HG03045 (cell line): ENCODE measurements at regions not wholly inside any gene's neighbourhood (a gene's known extent, or its start where the extent isn't known, plus 50 kb on each side); places are given as distances from the start of the nearest gene placed in this dataset.
"Not testable (repeated sequence)": the region's sequence is repeated elsewhere in the genome, so short reads cannot be mapped to it uniquely, and the experiment has no call there.

Experiments
- ATAC-seq: cut with Tn5 transposase; IDR thresholded peaks from one replicate; pipeline ENCODE4 v1.9.1; 2021; ENCODE audit warnings: mild to moderate bottlenecking, moderate library complexity; ENCODE audit not compliant: unreplicated experiment

DNA sequence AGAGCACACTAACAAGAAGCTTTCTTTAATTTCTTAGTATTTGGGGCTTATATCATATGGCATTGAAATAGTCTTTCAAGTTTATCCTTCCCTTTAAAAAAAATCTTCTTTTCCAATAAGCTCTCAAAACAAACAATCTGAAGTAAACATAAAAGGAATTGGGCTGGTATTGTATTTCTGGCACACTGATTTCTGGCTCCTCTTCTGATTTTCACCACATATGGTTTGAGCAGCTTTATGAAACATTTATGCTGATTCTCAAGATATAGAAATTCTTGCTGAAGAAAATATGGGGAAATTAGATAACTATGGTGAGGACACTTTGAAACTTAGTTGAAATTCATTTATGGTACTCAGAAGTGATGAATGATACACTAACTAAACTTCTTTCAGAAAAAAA, 467.2 kb downstream of the TFAP2B start:
- ATAC-seq, result no peak

DNA sequence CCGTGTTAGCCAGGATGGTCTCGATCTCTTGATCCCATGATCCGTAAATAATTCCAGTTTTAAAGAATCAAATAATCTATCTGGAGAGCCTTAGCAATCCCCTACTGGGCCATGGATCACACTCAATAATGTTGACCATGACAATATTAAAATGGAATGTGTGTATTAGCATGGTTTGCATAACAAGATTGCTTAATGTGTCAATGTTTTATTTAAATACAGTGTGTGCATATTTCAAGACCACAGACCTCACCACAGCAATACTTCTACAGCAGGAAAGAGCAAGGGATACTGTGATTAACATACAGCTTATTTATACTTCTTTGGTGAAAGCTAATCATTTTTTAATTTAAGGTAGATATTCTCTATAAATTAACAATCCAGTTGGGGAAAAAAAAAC, 470.4 kb downstream of the TFAP2B start:
- no peak for ATAC-seq

DNA sequence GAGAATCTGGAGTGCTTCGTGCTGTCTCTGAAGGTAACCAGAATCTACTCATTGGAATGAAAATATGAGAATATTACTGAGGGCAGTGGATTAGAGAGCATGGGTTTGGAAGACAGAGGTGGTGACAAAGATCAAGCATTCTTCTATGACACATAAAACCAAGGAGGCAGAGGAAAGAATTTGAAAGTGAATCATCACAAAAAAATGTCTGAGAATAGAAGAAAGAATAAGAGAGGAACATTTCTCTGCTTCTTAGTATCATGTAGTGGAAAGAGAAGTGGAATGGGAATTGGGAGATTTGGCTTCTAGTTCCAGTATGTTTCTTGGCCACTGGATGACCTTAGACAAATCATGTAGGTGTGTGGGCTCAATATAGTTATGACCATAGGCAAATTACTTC, 474.0 kb downstream of the TFAP2B start:
- no peak for ATAC-seq

DNA sequence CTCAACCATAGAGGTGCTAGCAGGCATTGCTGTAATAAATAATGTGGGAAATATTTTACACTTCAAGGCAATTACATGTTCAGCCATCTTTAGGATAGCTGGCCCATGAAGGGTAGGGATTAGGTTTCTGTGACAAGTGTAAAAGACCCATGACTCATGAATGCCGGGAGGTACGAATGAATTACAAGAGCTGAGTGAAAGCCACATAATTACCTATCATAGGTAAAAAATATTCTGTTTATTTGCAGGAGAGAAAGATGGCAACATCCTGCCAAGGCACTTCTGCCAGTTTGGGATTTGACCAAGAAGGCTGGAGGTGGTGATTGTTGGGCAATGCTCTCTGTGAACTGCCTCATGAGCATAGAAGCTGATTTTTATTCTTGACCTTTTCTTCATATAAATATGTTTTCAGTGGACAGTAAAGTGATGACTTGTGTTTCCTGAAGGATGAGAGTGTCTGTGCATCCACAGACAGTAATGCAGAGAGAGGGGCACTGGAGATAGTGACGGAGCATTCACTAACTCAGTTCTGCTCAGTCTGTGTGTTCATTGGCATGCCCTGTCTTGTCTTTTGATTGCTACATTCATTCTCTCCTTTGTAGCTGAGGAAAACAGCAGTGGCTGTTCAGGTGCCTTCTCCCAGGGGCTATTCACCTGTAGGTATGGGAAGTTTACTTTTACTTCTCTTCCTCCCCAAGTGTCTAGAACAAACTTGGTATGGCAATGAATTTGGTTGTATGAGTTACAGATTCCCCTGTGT, 481.1 kb downstream of the TFAP2B start:
- ATAC-seq, result no peak

DNA sequence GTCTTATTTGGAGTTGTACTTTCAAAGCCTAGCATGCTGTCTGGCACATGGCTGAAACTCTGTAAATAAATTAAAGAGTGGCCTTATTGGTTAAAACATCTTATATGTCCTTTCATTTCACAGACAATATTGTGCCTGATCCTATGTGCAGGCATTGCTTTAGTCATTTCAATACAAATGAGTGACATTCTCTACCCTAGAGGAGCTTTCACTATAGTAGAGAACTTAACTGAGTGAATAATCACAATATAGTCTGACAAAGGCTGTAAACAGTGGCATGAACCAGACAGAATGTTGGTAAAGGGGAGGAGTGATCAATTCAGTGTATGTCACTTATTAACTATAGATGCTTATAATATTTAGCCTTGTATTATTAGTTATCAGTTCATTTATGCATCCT, 481.8 kb downstream of the TFAP2B start:
- ATAC-seq, result no peak

DNA sequence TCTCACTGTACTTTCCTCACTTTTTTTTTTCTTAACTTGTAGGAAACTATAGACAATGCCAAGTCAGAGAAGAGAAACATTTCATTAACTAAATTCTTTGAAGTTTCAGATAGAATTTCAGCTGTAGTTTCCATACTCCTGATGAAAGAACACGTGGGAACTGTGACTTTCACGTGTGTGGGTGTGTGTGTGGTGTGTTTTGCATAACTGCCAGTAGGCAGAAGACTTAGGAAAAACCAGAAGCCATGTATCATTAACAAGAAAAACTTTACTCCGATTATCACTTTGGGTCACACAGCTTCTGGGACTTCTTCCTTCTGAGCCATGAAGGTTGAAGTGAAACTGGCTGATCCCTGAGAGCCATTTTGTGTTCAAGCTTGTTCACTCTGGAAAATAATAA, 483.3 kb downstream of the TFAP2B start:
- peak; percentile 52 for ATAC-seq

DNA sequence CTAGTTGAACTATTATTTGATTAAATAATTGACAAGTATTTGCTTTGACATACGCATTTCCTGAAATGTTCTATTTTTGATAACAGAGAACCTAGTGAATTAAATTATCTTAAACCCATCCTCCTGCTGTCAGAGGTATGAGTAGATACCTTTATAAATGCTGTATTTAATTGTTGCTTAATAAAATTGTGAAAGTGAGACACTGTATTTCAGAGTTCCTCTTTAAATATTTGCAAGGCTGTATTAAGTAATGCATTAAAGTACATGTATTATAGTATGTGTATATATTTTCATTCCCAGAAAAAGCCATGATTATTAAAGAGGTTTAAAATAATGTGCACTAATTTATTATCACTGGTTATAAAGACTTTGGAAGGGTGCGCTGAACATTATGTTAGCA, 483.8 kb downstream of the TFAP2B start:
- ATAC-seq, result no peak

DNA sequence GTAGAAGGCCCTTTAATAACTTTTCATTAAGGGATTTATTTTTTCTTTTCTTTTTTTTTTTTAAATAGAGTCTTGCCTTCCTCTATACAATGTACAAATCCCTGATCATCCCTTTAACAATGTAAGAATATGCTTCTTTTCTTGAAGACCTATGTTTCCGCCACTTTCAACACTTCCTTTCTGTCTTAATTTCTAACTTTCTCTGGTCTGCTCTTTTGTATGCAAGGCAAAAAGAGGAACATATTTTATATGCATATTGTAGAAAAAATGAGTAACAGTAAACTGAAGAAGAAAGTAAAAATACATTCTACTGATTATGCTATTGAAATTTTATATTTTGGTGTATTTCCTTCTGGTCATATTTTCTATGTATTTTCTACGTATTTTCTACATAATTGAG, 484.7 kb downstream of the TFAP2B start:
- no peak for ATAC-seq

DNA sequence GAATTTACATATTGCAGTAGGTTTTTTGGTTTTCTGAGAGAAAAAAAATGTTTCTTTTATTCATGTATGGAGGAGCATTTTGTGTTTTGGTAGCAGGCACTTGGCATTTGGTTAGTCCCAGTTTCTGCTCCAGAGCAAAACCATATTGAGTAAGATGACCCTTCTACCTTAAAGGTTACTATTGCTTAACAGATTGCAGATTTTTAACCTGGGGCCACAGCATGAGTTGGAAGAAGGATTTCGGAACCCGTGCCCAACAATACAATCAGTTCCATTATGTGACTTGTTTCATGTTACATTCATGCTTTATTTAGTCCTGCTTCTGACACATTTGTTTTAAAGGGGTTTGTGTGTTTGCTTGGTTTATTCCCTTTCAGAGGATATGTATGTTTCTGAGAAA, 496.3 kb downstream of the TFAP2B start:
- no peak for ATAC-seq

DNA sequence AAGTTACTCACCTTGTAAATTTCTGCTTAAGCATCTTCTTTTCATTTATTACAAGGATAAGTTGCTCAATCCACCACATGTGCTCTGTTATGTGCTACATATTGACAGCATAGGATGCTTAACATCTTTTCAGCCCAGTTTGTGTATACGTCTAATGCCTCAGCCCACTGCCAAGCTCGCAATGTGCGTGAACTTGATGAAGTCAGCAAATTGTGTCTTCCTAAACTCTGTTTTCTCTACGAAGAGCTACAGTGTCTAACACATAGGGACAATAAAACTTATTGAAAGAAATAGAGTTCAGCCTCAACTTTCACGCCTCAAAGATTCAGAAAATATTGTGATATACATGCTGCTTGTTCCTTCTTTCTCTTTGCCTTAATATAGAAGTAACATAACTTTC, 500.0 kb downstream of the TFAP2B start:
- no peak for ATAC-seq

DNA sequence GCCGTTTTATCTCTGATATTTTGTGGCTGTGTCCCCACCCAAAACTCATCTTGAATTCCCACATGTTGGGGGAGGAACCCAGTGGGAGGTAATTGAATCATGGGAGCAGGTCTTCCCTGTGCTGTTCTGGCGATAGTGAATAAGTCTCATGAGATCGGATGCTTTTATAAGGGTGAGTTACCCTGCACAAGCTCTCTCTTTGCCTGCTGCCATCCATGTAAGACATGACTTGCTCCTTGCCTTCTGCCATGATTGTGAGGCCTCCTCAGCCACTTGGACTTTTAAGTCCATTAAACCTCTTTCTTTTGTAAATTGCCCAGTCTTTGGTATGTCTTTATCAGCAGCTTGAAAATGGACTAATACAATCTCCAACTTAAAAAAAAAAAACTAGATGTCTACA, 502.8 kb downstream of the TFAP2B start:
- not testable (repeated sequence) for ATAC-seq

DNA sequence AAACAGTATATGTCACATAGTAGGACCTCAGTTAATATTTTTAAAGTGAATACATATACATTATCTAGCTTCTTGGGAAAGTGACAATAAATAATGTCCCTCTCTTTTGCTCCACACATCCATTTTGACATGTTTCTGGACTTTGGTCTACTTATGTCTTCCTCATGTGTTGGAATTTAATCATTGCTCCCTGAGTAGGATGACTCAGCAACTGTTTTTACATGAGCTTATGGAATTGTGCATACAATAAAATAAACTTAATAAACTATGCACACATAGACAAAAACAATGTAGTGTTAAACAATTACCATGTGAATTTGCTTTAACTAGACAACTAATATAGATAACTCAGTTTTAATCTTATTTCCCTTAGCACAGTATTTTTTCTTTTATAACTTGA, 503.8 kb downstream of the TFAP2B start:
- no peak for ATAC-seq

DNA sequence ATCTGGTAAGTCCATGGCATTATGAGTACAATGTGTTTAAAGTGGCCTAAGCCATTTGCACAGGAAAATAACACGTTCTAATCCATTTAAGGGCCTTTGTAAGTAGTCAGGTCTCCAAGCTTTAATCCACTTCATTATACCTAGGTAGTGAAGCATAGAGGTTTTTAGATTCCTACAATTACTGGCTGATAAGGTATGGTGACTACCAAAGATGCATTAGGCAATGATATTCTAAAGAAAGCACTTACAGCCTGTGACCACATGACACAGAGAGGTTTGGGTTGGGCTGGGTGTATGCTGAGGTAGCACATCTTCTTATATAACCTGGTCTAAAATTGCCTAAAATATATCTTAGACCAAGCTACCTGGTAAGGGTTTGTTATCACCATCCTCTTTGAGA, 504.4 kb downstream of the TFAP2B start:
- ATAC-seq, result no peak

DNA sequence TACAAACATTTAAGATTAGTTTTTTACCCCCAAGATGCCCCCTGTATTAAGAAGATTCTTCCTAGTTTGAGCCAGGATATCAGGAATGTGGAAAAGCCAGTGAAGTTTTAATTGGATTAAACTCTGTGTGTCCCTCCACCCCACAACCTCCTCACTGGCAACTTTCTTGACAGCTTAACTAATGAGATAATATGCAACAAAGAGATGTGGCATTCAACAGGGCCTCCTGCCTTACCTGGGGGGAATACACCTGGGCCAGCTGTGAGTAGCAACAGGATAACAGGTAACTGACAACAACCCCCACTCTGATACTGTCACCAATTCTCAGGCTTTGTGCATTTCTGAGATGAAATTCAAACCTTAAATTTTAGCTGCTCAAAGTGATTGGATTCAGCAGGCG, 512.3 kb downstream of the TFAP2B start:
- ATAC-seq, result no peak

DNA sequence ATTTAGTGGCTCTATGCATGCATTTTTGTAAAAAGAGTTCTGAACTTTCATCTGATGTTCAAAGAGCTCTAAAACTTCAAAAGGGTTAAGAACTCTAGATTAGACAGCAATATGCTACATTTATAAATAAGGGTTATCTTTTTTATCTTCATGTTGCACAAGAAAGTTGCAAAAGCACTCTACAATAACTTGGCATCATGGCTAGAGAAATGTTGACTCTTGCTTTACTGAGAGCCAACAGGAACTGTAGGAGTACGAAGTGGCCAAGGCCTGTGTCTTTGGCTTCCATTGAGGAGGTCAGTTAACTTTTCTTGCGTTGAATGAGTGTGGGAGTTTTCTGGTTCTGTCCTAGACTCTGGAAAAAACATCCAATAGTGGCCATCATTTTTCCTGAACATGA, 516.9 kb downstream of the TFAP2B start:
- no peak for ATAC-seq

DNA sequence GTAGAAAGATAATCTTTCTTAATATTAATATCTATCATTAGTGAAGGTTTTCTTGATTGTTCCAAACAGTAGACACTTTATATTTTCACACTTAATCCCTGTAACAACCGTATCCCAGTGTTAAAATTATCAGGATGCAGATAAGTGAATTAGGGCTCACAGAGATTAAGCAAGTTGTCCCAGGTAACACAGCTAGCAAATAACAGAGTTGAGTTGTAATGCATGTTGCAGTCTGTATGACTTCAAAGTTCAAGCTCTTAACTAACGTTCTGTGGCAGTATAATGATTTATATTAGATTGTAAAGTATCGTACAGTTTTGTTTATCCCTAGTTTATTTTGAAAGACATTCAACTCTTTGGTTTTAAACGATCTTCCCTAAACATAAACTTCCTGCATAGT, 517.5 kb downstream of the TFAP2B start:
- ATAC-seq, result no peak

DNA sequence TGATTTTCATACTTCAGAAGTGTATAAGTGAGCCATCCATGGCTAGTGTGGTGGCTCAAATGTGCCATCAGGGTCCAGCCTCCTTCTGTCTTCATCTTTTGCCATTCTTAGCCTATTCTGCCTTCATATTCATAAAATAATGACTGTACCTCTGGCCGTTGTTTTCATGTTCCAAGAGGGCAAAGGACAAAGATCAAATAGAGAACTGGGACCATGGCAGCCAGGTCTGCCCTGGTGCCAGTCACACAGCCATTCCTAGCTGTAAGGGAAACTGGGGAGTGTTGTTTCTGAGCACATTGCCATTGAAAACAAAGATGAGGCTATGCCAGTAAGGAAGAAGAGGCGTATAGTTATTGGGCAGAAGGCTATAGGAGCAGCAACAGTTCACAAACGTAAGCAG, 518.6 kb downstream of the TFAP2B start:
- ATAC-seq, result no peak

DNA sequence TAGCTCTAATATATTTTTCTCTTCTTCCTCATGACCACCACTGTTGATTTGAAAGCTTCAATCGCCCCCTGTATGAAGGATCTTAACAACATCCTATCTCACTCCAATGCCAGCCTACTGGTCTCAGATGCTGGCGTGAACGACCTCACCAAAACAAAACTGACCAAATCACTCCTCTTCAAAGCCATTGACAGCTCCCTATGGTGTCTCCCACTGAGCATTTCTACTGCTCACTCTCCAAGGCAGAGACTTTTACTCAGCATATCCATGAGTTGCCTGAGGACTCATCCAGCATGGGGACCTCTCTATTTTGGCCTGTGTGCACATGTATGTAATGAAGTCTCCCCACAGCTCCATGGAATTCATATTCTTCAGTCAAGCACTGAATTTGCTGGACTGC, 520.4 kb downstream of the TFAP2B start:
- ATAC-seq, result no peak

DNA sequence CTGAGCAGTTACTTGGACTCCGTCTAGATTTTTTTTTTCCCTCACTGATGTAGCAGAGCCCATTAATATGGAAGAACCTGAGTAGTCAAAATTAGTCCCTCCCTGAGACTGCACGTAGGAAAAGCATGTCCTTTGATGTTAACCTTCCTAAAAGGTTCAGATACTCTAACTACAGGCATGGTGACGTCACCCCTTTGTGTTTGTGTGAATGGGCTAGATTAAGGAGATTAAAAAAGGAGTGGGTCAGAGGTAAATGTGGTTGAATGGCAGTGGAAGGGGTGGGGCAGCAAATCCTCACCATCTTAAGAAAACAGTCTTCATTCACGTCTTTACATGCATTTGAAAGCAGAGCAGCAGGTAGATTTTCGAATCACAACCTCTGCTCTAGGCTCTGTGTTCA, 521.1 kb downstream of the TFAP2B start:
- no peak for ATAC-seq

DNA sequence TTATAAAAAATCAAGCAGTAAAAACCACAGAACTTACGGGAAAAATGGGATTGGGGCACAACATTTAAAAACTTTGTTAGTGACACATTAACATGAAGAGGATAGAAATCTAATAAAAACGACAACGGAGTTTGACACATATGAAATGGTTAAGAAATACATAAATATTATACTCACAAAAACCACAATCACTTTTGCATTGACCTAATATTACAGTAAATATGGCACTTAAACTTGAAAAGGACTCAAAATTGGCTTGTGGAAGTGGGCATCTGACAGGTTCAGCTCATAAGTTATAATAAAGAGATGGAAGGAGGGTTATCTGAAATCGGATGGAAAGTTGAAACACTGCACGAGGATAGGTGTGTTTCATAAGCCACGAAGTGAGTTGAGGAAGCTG, 523.7 kb downstream of the TFAP2B start:
- ATAC-seq, result no peak

DNA sequence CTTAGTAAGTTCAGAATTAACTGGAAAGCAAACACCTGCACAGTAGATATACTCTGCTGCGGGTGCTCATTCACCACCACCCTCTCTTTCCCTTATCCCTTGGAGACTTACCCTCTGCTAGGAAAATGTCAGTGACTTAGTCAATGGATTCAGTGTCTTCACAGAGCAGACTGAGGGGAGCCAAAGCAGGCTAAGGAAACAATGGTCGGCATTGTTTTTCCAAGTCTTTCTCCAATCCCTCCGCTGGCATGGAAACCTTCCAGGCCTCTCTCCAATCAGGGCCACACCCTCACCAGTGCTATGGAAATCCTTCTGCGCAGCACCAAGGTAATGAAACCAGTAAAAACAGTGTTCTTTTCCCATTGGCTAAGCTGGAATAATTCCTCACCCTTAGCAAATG, 531.2 kb downstream of the TFAP2B start:
- no peak for ATAC-seq

DNA sequence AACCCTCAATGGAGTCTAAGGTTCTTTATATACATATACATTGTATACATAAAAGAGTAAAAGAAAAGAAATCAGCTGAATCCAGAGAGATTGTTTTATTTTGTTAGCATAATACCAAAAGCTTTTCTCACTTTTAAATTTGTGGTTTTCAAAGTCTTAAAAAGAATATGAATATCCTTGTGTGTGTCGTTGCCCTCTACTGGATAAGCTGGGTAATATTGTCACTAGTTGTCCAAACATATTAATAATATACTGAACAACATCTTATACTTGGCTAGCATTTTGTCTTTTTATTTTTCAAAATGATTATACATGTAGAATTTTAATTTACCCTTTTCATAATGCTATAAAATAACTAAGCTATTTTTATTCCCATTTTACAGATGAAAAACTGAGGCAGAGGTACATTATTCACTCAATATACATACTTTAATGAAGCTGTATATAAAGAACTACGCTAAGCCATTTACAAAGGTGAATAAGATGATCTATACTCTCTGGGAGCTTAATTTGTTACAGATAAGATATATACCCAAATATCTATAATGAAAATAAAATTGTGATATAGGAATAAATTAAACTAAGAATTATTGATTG, 531.7 kb downstream of the TFAP2B start:
- no peak for ATAC-seq

DNA sequence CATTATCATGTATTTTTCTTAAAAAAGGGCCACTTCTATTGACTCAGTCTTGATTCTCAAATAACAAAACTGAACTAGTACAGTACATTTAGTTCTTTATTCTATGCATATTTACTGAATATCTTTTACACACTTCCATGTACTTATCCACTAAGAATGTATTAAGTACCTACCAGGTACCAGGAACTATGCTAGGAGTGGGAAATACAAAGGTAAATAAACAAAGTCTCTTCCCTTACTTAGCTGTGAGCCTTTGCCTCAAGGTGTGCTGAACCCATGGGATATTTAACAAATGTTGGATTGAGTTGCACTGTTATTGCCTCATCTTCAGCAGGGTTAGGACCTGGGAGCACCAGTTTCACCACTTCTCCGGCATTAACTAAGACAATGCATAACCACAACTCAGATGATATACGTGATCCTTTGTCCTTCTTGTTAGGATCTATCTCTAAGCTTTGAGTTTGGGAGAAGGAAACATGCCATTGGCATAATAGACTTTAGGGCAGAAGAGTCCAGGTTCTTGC, 533.9 kb downstream of the TFAP2B start:
- ATAC-seq, result no peak
